HCT116 (cell line): ENCODE measurements at regions not wholly inside any gene's neighbourhood (a gene's known extent, or its start where the extent isn't known, plus 50 kb on each side); places are given as distances from the start of the nearest gene placed in this dataset.

Experiments used
- CEBPB ChIP-seq: IDR thresholded peaks from 2 replicates; pipeline ENCODE4 v1.6.1; 2012; ENCODE audit warnings: low read depth
- CTCF ChIP-seq, 3 experiments: fragments of 200-600 bp in 1 of 3; sonication (generic) in 1 of 3; IDR thresholded peaks in 2 of 3; conservative IDR thresholded peaks in 1 of 3; 2 replicates each; pipeline ENCODE4 v1.5.1; 2012 to 2017; ENCODE audit warnings: low read depth in 2 of 3, low read length in 2 of 3, antibody characterized with exemption in 1 of 3, borderline replicate concordance in 1 of 3, control low read depth in 1 of 3, mild to moderate bottlenecking in 1 of 3, mixed read lengths in 1 of 3, mixed run types in 1 of 3, moderate library complexity in 1 of 3; ENCODE audit not compliant: insufficient read depth in 1 of 3
- EGR1 ChIP-seq: IDR thresholded peaks from 2 replicates; pipeline ENCODE4 v1.6.1; 2012; ENCODE audit warnings: low read depth
- POLR2A ChIP-seq: IDR thresholded peaks from 2 replicates; pipeline ENCODE4 v1.7.0; 2011; ENCODE audit warnings: borderline replicate concordance; ENCODE audit not compliant: insufficient read depth, insufficient read length; ENCODE audit errors: extremely low read depth
- ZNF274 ChIP-seq: fragments of 200-500 bp; sonication (Bioruptor generic); IDR thresholded peaks from 2 replicates; pipeline ENCODE4 v1.6.1; 2014; ENCODE audit warnings: mild to moderate bottlenecking, low read depth, low read length, inconsistent platforms

- TF ChIP-seq CTCF (IDR thresholded peaks at IDR 0.05 in 2 of 3, conservative IDR thresholded peaks at IDR 0.05 in 1 of 3; ENCODE audit: borderline replicate concordance in 1 of 3, insufficient read depth in 1 of 3, low read depth in 2 of 3, low read length in 2 of 3) (no peak), ZNF274 (no peak), CEBPB (no peak), POLR2A (no peak), EGR1 (no peak)
Observed at GRCh38 chr10:130864961-130865818, 446.3 kb downstream of the TCERG1L start.
